ENCODE measurements at regions not wholly inside any gene's neighbourhood (a gene's known extent, or its start where the extent isn't known, plus 50 kb on each side); places are given as distances from the start of the nearest gene placed in this dataset.

- Mint-ChIP-seq H3K27me3 (ENCODE audit: low read depth) (no peaks in the 10 kb centered on the region), H3K4me1 (peaks cover 25 to 29% of the 10 kb centered on the region in 2 experiments), H3K27ac (no peak overlapping the region), H3K36me3 (ENCODE audit: insufficient read depth in 1 of 3, low read depth in 3 of 3) (0 out of 7 replicates have a peak, but pooled peaks cover 0 to 3% (median 0%) of the 10 kb centered on the region in 3 experiments), H3K9me3 (0 out of 5 replicates have a peak, but pooled peaks cover 0 to 2% of the 10 kb centered on the region in 2 experiments), H3K4me3 (no peak overlapping the region)
- H3K4me1 ChIP-seq (ENCODE audit: insufficient read depth, low read length), result peaks cover 2% of the 10 kb centered on the region; the same call in 1 of the 2 replicates
- DNase-seq, result no peak
- WGBS (ENCODE audit: extremely low coverage, insufficient read length, low lambda C conversion rate), result no CpG with 5 or more reads among the region's 2 CpGs
- H3K23me2 ChIP-seq (ENCODE audit: insufficient read length, low read depth, low read length, poor library complexity, severe bottlenecking), result no peaks in the 10 kb centered on the region
- H3K23ac ChIP-seq (ENCODE audit: insufficient read length, low read depth, low read length), result no peak overlapping the region
- H4K5ac ChIP-seq (ENCODE audit: insufficient read length, low read depth, low read length), result no peak overlapping the region
- H3K14ac ChIP-seq (ENCODE audit: insufficient read depth, low read length), result no peak overlapping the region
- no peak overlapping the region for H3K9ac ChIP-seq (ENCODE audit: extremely low read depth, insufficient read length, low read length)
- no peaks in the 10 kb centered on the region for H3K79me1 ChIP-seq (ENCODE audit: insufficient read depth, low read depth, low read length, poor library complexity, severe bottlenecking)
- H3K4ac ChIP-seq (ENCODE audit: low read depth, low read length), result no peak overlapping the region
- no peaks in the 10 kb centered on the region for H3K79me2 ChIP-seq (ENCODE audit: insufficient read depth, low read length)
- no peak overlapping the region for H3K56ac ChIP-seq (ENCODE audit: insufficient read length, low read depth, low read length)
- no peak overlapping the region for H2BK12ac ChIP-seq (ENCODE audit: insufficient read length, low read depth, low read length)
- no peak overlapping the region for H2AFZ ChIP-seq (ENCODE audit: low read length)
- no peak overlapping the region for H2BK120ac ChIP-seq (ENCODE audit: low read depth, low read length, poor library complexity, severe bottlenecking)
- H4K20me1 ChIP-seq (ENCODE audit: control insufficient read depth, insufficient read depth, insufficient read length), result no peaks in the 10 kb centered on the region
- H2BK5ac ChIP-seq (ENCODE audit: insufficient read length, low read length), result no peak overlapping the region
- no peaks in the 10 kb centered on the region for H3K27me3 ChIP-seq (ENCODE audit: insufficient read depth, low read length)
- no peak overlapping the region for H2BK15ac ChIP-seq (ENCODE audit: low read depth, low read length)
- H4K91ac ChIP-seq (ENCODE audit: insufficient read length, low read depth, low read length), result no peak overlapping the region
- no peak overlapping the region for H3T11ph ChIP-seq (ENCODE audit: low read length)
- no peak overlapping the region for H3K4me2 ChIP-seq (ENCODE audit: insufficient read depth, insufficient read length, low read length)
- no peak for TF ChIP-seq CTCF (conservative IDR thresholded peaks at IDR 0.05)
- H3K27ac ChIP-seq (ENCODE audit: insufficient read length, low read depth, low read length), result no peak overlapping the region
- no peak overlapping the region for H2BK20ac ChIP-seq (ENCODE audit: low read depth, low read length, poor library complexity, severe bottlenecking)
- no peak overlapping the region for H2AK5ac ChIP-seq (ENCODE audit: insufficient read length, low read length)
- H3K9me3 ChIP-seq (ENCODE audit: control insufficient read depth, low read depth, low read length), result no peaks in the 10 kb centered on the region
- no peak overlapping the region for H4K8ac ChIP-seq (replicated peaks; ENCODE audit: insufficient read length, low read depth, low read length)
- no peak overlapping the region for H3K18ac ChIP-seq (ENCODE audit: insufficient read length, low read depth, low read length)
These were observed 70.5 kb upstream of the WDR72 start for GRCh38 chr15:53829923-53830459.
